K562 (cell line): ENCODE measurements at regions not wholly inside any gene's neighbourhood (a gene's known extent, or its start where the extent isn't known, plus 50 kb on each side); places are given as distances from the start of the nearest gene placed in this dataset.

Experiments used
- BMI1 ChIP-seq: fragments of 150-350 bp; IDR thresholded peaks from 2 replicates; pipeline ENCODE4 v1.6.1; 2014; ENCODE audit warnings: low read length
- ETV1 ChIP-seq: fragments of 450-650 bp; conservative IDR thresholded peaks from 2 replicates; pipeline ENCODE4 v1.6.1; 2016; ENCODE audit warnings: missing genetic modification characterization, control low read depth, low read depth, missing compliant biosample characterization
- HINFP ChIP-seq: fragments of 450-650 bp; conservative IDR thresholded peaks from 2 replicates; pipeline ENCODE4 v1.6.1; 2016; ENCODE audit warnings: missing genetic modification characterization, low read depth, mild to moderate bottlenecking, control low read depth, missing compliant biosample characterization
- MECOM ChIP-seq: fragments of 250-450 bp; sonication (Bioruptor Pico); IDR thresholded peaks from 2 replicates; pipeline ENCODE4 v1.8.0; 2022; ENCODE audit warnings: inconsistent platforms
- MIER1 ChIP-seq: fragments of 450-650 bp; IDR thresholded peaks from 2 replicates; pipeline ENCODE4 v1.6.1; 2016; ENCODE audit warnings: antibody characterized with exemption, mild to moderate bottlenecking, low read depth
- NCOA6 ChIP-seq: fragments of 450-650 bp; IDR thresholded peaks from 2 replicates; pipeline ENCODE4 v1.6.1; 2017; ENCODE audit warnings: mild to moderate bottlenecking
- SMAD2 ChIP-seq: fragments of 150-350 bp; IDR thresholded peaks from 2 replicates; pipeline ENCODE4 v1.6.1; 2014; ENCODE audit warnings: low read depth, mild to moderate bottlenecking, low read length
- TCFL5 ChIP-seq: fragments of 250-450 bp; sonication (Bioruptor Pico); conservative IDR thresholded peaks from 2 replicates; pipeline ENCODE4 v1.6.1; 2021; ENCODE audit warnings: mild to moderate bottlenecking, moderate library complexity, matching md5 sums
- TGIF2 ChIP-seq: sonication (generic); formaldehyde crosslinking; IDR thresholded peaks from 2 replicates; pipeline ENCODE4 v1.8.1; 2022; ENCODE audit warnings: mild to moderate bottlenecking, missing genetic modification reagents, moderate library complexity
- ZBED1 ChIP-seq: IDR thresholded peaks from 2 replicates; pipeline ENCODE4 v1.6.1; 2014
- ZBTB7A ChIP-seq: IDR thresholded peaks from 2 replicates; pipeline ENCODE4 v1.6.1; 2011; ENCODE audit warnings: low read depth, mild to moderate bottlenecking, low read length, moderate library complexity, borderline replicate concordance; ENCODE audit not compliant: control insufficient read depth
- ZNF121 ChIP-seq: sonication (generic); formaldehyde crosslinking; conservative IDR thresholded peaks from 2 replicates; pipeline ENCODE4 v1.8.0; 2022; ENCODE audit warnings: missing genetic modification reagents
- ZNF384 ChIP-seq: IDR thresholded peaks from 2 replicates; pipeline ENCODE4 v1.6.1; 2012; ENCODE audit warnings: low read depth, low read length, improper control_type of control experiment
- ZNF436 ChIP-seq: fragments of 250-450, 450-650 bp; sonication (Bioruptor Pico); formaldehyde crosslinking; IDR thresholded peaks from 2 replicates; pipeline ENCODE4 v1.7.0; 2020; ENCODE audit warnings: mild to moderate bottlenecking
- TF ChIP-seq, protein P1 (sequence below): fragments of 250-450 bp; sonication (Bioruptor Pico); IDR thresholded peaks from 2 replicates; pipeline ENCODE4 v1.8.0; 2021; ENCODE audit warnings: mild to moderate bottlenecking, moderate library complexity
- TF ChIP-seq, protein P2 (sequence below): fragments of 450-650 bp; formaldehyde crosslinking; IDR thresholded peaks from 2 replicates; pipeline ENCODE4 v1.4.0; 2022; ENCODE audit warnings: mild to moderate bottlenecking, moderate library complexity
- TF ChIP-seq, protein P3 (sequence below), 2 experiments: IDR thresholded peaks; 2 replicates each; pipeline ENCODE4 v1.6.1; 2012; ENCODE audit warnings: improper control_type of control experiment in 2 of 2, low read depth in 2 of 2, low read length in 2 of 2, borderline replicate concordance in 1 of 2
- TF ChIP-seq, protein P4 (sequence below): fragments of 250-450 bp; sonication (Bioruptor Pico); IDR thresholded peaks from 2 replicates; pipeline ENCODE4 v1.9.0; 2021; ENCODE audit warnings: mild to moderate bottlenecking, inconsistent platforms
- TF ChIP-seq, protein P5 (sequence below): fragments of 450-650 bp; IDR thresholded peaks from 2 replicates; pipeline ENCODE4 v1.6.1; 2016; ENCODE audit warnings: low read depth, mild to moderate bottlenecking, moderate library complexity

DNA sequence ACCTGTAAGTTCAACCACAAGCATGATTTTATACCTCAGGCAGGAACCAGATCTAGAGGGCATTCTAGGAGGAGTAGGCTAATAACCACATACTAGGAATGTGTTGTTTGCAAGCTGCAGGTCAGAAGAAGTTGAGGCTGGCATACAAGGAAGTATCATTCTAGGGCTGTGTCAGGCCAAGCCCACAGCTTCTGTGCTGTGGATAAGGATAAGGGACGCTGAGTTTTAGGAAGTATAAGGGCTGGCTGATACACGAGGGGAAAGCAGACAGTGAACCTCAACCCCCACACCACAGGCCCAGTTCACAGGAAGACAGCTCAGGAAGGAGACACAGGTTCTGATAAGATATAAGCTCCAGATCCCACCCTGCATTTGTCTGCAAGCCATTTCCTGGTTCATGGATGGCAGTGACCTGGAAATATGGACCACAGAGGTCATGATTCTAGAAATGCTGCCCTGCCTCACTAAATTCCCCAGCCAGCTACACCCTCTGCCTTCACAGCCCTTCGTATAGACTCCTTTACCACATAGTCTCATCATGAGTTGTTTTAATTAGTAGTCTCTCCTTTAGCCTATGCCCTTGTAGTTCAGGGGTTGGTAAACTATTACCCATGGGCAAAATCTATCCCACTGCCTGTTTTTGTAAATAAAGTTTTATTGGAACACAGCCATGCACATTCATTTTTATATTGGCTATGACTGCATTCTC, 260.7 kb downstream of the OPA1 start (continued):
- TF ChIP-seq TCFL5 (no peak), HINFP (tag) (no peak), ZNF384 (no peak), NCOA6 (no peak), ZNF436 (no peak), ZBED1 (peak; percentile 59; the same call in 1 of the 2 replicates), ETV1 (peak; percentile 95), ZBTB7A (peak; percentile 31; the same call in 1 of the 2 replicates), ZNF121 (CRISPR knock-in tag) (no peak), BMI1 (no peak), SMAD2 (no peak), TGIF2 (CRISPR knock-in tag) (no peak), MIER1 (no peak), MECOM (CRISPR knock-in tag) (no peak; the same call in 1 of the 2 replicates)
- TF ChIP-seq, protein P1, sequence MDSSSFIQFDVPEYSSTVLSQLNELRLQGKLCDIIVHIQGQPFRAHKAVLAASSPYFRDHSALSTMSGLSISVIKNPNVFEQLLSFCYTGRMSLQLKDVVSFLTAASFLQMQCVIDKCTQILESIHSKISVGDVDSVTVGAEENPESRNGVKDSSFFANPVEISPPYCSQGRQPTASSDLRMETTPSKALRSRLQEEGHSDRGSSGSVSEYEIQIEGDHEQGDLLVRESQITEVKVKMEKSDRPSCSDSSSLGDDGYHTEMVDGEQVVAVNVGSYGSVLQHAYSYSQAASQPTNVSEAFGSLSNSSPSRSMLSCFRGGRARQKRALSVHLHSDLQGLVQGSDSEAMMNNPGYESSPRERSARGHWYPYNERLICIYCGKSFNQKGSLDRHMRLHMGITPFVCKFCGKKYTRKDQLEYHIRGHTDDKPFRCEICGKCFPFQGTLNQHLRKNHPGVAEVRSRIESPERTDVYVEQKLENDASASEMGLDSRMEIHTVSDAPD (CRISPR knock-in tag): no peak
- TF ChIP-seq, protein P2, sequence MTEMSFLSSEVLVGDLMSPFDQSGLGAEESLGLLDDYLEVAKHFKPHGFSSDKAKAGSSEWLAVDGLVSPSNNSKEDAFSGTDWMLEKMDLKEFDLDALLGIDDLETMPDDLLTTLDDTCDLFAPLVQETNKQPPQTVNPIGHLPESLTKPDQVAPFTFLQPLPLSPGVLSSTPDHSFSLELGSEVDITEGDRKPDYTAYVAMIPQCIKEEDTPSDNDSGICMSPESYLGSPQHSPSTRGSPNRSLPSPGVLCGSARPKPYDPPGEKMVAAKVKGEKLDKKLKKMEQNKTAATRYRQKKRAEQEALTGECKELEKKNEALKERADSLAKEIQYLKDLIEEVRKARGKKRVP (CRISPR knock-in tag): no peak
- TF ChIP-seq, protein P3, sequence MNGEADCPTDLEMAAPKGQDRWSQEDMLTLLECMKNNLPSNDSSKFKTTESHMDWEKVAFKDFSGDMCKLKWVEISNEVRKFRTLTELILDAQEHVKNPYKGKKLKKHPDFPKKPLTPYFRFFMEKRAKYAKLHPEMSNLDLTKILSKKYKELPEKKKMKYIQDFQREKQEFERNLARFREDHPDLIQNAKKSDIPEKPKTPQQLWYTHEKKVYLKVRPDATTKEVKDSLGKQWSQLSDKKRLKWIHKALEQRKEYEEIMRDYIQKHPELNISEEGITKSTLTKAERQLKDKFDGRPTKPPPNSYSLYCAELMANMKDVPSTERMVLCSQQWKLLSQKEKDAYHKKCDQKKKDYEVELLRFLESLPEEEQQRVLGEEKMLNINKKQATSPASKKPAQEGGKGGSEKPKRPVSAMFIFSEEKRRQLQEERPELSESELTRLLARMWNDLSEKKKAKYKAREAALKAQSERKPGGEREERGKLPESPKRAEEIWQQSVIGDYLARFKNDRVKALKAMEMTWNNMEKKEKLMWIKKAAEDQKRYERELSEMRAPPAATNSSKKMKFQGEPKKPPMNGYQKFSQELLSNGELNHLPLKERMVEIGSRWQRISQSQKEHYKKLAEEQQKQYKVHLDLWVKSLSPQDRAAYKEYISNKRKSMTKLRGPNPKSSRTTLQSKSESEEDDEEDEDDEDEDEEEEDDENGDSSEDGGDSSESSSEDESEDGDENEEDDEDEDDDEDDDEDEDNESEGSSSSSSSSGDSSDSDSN (IDR thresholded peaks at IDR 0.05; ENCODE audit: borderline replicate concordance in 1 of 2, low read depth in 2 of 2, low read length in 2 of 2): 0 out of 4 replicates have a peak, but pooled peaks of 1 of the 2 experiments have one; percentile 20
- TF ChIP-seq, protein P4, sequence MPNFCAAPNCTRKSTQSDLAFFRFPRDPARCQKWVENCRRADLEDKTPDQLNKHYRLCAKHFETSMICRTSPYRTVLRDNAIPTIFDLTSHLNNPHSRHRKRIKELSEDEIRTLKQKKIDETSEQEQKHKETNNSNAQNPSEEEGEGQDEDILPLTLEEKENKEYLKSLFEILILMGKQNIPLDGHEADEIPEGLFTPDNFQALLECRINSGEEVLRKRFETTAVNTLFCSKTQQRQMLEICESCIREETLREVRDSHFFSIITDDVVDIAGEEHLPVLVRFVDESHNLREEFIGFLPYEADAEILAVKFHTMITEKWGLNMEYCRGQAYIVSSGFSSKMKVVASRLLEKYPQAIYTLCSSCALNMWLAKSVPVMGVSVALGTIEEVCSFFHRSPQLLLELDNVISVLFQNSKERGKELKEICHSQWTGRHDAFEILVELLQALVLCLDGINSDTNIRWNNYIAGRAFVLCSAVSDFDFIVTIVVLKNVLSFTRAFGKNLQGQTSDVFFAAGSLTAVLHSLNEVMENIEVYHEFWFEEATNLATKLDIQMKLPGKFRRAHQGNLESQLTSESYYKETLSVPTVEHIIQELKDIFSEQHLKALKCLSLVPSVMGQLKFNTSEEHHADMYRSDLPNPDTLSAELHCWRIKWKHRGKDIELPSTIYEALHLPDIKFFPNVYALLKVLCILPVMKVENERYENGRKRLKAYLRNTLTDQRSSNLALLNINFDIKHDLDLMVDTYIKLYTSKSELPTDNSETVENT (CRISPR knock-in tag): no peak
- TF ChIP-seq, protein P5, sequence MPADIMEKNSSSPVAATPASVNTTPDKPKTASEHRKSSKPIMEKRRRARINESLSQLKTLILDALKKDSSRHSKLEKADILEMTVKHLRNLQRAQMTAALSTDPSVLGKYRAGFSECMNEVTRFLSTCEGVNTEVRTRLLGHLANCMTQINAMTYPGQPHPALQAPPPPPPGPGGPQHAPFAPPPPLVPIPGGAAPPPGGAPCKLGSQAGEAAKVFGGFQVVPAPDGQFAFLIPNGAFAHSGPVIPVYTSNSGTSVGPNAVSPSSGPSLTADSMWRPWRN: no peak; the same call in 1 of the 2 replicates
